PFSK-1 (cell line): ENCODE measurements at regions not wholly inside any gene's neighbourhood (a gene's known extent, or its start where the extent isn't known, plus 50 kb on each side); places are given as distances from the start of the nearest gene placed in this dataset.

Source experiments
- FOXP2 ChIP-seq: optimal IDR thresholded peaks from 2 replicates; pipeline ENCODE3; 2011; ENCODE audit warnings: borderline replicate concordance, control low read depth, inconsistent platforms; ENCODE audit not compliant: insufficient read depth; ENCODE audit errors: extremely low read length, extremely low read depth
- POLR2AphosphoS5 ChIP-seq: IDR thresholded peaks from 2 replicates; pipeline ENCODE4 v1.6.1; 2012; ENCODE audit warnings: low read depth, mild to moderate bottlenecking, control low read depth, low read length, moderate library complexity
- REST ChIP-seq, 2 experiments: IDR thresholded peaks; 2 replicates each; pipeline versions ENCODE4 v1.6.1 to v1.8.0; 2011 to 2012; ENCODE audit warnings: low read depth in 2 of 2, low read length in 2 of 2, control low read depth in 1 of 2, inconsistent platforms in 1 of 2, mild to moderate bottlenecking in 1 of 2, moderate library complexity in 1 of 2; ENCODE audit not compliant: insufficient read depth in 1 of 2
- SIN3A ChIP-seq: IDR thresholded peaks from 2 replicates; pipeline ENCODE4 v1.6.1; 2012; ENCODE audit warnings: mild to moderate bottlenecking, low read length, moderate library complexity, borderline replicate concordance; ENCODE audit not compliant: insufficient read depth
- TAF1 ChIP-seq: IDR thresholded peaks from 2 replicates; pipeline ENCODE4 v1.6.1; 2012; ENCODE audit warnings: low read length, control low read depth, borderline replicate concordance; ENCODE audit not compliant: insufficient read depth

- TF ChIP-seq POLR2AphosphoS5 (no peak), FOXP2 (no peak), TAF1 (no peak), SIN3A (no peak), REST (IDR thresholded peaks at IDR 0.05; ENCODE audit: insufficient read depth in 1 of 2, low read depth in 2 of 2, low read length in 2 of 2) (no peak)
Observed at GRCh38 chr13:67440236-67440975, 210.3 kb upstream of the PCDH9 start.

- TF ChIP-seq POLR2AphosphoS5 (no peak), FOXP2 (no peak), REST (IDR thresholded peaks at IDR 0.05; ENCODE audit: insufficient read depth in 1 of 2, low read depth in 2 of 2, low read length in 2 of 2) (no peak), SIN3A (no peak)
Observed at GRCh38 chr13:67439365-67439764, 209.2 kb upstream of the PCDH9 start.

GRCh38 chr13:67438465-67438864, 208.3 kb upstream of the PCDH9 start:
- TF ChIP-seq POLR2AphosphoS5 (no peak), FOXP2 (no peak), TAF1 (no peak), REST (IDR thresholded peaks at IDR 0.05; ENCODE audit: insufficient read depth in 1 of 2, low read depth in 2 of 2, low read length in 2 of 2) (no peak), SIN3A (no peak)

- TF ChIP-seq SIN3A: no peak
- no peak for TF ChIP-seq REST (IDR thresholded peaks at IDR 0.05; ENCODE audit: insufficient read depth in 1 of 2, low read depth in 2 of 2, low read length in 2 of 2)
- TF ChIP-seq POLR2AphosphoS5: no peak
- no peak for TF ChIP-seq TAF1
- no peak for TF ChIP-seq FOXP2
Observed at GRCh38 chr13:67437244-67437643, 207.1 kb upstream of the PCDH9 start.
